Raji (cell line): ENCODE measurements at regions not wholly inside any gene's neighbourhood (a gene's known extent, or its start where the extent isn't known, plus 50 kb on each side); places are given as distances from the start of the nearest gene placed in this dataset.

Source experiments
- POLR2A ChIP-seq: IDR thresholded peaks from 2 replicates; pipeline ENCODE4 v1.6.1; 2011; ENCODE audit warnings: low read depth, low read length, control low read depth; ENCODE audit not compliant: insufficient read depth

DNA sequence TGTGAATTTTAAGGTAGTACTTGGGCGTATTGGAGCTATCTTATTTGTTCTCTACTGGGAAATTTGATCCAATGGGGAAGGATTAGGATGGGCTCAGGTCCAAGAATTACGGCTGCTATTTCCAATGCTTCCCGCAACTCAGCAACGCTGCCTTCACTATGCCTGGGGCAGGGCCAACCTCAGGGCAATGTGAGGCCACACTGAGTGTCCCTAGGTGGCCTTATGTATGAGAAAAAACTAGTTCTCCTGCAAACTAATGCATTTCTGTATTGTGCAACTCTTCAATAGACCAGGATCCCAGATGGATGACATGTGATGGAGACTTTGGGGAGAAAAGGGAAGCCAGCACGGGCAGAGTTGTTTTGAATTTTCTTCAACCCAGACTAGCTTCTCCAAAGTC lies 168.1 kb downstream of the DUSP10 start:
- no peak for TF ChIP-seq POLR2A

DNA sequence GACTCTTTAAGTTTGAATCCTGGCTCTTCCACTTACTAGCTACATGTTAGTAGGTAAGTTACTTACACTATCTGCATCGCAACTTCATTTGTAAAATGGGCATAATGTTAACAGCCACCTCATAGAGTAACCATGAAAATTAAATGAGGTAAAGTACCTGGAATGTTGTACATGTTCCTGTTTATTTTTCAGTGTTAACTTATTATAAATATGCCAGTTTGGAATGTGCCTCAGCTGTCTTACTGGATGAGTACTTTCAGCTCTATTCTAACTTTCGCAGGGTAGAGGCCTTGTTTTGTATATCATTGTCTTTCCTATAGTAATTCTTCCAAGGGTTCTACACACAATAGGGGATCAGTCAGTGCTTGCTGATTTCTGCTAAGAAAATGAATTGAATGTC lies 167.4 kb downstream of the DUSP10 start:
- no peak for TF ChIP-seq POLR2A

DNA sequence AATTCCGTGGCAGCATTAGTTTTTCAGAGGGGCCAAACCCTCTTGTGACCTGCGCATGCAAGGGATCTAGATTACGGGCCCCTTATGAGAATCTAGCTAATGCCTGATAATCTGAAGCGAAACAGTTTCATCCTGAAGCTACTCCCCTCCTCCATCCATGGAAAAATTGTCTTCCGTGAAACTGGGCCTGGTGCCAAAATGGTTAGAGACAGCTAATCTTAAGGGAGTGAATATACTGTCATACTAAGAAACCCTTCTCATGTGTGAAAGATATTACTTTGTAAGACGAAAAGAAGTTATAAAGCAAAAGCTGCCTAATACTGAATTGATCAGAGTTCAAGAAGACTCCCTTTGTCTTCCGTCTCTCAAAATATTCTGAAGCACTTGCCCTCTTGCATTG lies 166.3 kb downstream of the DUSP10 start:
- no peak for TF ChIP-seq POLR2A

DNA sequence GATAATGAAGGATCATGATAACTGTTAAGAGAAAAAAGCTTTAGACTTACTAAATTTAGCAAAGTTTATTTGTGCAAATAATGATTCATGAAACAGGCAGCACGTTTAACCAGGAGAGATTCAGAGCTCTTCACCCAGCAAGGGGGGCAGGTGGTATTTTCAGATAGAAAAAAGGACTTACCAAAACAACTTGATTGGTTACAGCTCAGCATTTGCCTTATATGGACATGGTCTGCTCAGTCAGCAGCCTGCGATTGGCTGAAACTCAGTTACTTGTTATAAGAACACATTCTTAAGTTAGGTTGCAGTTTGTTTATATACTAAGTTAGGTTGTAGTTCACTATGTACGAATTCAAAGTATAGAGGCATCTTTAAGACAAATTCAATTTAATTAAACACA lies 165.6 kb downstream of the DUSP10 start:
- TF ChIP-seq POLR2A = no peak

DNA sequence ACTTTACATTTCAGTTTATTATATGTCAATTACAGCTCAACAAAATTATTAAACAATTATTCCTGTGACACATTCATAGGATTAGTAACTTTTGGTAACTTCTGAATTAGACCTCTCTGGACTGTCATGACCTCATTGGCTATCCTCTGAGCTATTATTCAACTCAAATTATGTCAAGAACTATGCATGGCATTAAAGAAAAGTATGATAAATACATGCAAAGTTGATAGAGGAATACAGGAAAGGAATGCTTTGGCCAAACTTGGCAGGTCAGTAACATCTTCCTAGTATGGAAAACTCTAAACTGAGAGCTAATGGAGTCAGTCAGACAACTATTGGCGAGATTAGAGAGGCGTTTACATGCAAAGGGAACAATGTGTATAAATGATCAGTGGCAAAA lies 158.4 kb downstream of the DUSP10 start:
- no peak for TF ChIP-seq POLR2A

DNA sequence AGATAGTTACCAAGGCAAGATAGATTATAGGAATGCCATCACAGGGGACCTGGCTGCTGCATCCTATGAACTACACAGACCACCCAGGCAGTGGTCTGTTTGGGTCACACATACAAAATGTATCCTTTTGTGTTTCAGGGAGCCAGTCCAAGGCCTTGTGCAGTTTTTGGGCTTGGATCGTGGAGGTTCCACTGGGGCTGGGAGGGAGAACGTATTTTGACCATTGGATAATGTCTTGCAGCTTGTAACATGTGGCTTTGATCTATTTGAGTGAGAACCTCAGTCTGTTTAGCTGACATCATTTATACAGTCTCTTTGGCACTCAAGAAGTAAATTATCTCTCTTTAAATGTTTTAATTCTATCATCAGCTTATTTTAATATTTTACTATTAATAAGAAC lies 147.3 kb downstream of the DUSP10 start:
- no peak for TF ChIP-seq POLR2A

DNA sequence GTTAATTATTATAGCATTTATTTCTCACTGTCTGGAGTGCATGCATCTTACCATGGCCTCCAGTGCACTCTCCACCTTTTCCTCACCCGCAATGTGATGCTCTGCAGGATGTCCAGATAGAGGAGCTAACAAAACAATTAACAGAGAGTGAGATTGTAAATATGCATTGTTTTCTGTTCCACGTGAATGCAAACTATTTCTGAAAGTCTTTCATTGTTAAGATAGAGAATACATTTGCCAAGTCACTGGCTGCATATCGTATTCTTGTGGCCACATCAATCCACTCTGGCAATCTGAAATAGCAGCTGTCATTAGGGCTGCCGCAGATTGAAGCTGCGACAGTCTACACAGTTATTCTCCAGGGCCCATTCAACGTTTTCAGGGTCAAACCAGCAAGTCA lies 143.8 kb downstream of the DUSP10 start:
- no peak for TF ChIP-seq POLR2A

DNA sequence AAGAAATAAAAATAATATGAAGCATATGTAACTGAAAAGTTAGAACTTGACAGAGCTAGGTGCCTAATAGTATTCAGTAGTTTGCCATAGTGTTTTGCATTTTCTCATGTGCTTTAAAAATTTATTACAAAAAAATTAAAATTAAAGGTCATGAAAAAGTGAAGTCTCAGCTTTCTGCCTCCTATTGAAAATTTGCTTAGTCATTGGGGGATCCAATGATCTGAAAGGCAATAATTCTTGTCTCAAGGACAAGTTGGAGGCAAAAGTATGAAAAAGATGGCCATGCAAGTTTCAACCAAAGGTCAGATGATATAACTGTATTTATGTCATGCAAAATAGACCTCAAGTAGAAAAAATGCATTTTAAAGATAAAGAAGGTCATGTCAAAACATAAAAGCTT lies 140.7 kb downstream of the DUSP10 start:
- TF ChIP-seq POLR2A = no peak

DNA sequence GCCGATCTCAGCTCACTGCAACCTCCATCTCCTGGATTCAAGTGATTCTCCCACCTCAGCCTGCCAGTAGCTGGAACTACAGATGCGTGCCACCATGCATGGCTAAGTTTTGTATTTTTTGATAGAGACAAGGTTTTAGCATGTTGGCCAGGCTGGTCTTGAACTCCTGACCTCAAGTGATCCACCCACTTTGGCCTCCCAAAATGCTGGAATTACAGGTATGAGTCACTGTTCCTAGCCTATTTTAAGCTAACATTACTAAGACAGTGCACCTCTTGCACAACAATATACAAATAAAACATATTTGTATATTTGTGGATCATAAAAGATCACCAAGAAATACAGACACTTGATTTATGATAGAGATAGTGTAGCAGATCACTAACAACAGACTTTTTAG lies 139.1 kb downstream of the DUSP10 start:
- no peak for TF ChIP-seq POLR2A

DNA sequence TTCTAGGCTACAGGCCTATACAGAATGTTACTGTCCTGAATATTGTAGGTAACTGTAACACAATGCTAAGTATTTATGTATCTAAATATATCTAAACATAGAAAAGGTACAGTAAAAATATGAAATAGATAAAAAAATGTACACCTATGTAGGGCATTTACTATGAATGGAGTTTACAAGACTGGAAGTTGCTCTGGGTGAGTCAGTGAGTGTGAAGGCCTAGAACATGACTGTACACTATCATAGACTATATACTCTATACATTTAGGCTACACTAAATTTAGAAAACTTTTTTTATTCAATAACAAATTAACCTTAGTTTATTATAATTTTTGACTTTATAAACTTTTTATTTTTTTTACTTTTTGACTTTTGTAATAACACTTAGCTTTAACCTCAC lies 136.9 kb downstream of the DUSP10 start:
- TF ChIP-seq POLR2A = no peak

DNA sequence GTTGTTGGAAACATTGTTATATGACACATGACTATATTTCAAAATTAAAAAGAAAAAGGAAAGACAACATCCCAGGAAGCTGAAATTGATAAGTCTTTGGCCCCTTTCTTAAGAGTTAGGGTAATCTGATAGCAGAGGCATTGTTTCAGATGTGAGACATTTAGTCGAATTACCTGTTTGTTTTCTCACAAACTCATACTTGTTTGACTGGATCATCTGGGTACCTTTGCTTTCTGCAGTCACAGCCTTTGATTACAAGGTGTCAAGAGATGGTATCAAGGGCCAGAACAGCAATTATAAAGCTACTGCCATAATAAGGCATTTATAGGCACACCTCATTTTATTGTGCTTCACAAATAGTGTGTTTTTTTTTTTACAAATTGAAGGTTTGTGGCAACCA lies 136.3 kb downstream of the DUSP10 start:
- no peak for TF ChIP-seq POLR2A

DNA sequence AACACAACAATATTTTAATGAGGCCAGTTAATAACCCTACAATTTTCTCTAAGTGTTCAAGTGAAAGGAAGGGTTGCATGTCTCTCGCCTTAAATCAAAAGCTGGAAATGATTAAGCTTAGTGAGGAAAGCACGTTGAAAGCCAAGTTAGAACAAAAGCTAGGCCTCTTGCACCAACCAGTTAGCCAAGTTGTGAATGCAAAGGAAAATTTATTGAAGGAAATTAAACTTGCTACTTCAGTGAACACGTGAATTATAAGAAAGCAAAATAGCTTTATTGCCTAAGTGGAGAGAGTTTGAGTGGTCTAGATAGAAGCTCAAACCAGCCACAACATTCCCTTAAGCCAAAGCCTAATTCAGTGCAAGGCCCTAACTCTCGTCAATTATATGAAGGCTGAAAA lies 135.6 kb downstream of the DUSP10 start:
- TF ChIP-seq POLR2A = no peak

DNA sequence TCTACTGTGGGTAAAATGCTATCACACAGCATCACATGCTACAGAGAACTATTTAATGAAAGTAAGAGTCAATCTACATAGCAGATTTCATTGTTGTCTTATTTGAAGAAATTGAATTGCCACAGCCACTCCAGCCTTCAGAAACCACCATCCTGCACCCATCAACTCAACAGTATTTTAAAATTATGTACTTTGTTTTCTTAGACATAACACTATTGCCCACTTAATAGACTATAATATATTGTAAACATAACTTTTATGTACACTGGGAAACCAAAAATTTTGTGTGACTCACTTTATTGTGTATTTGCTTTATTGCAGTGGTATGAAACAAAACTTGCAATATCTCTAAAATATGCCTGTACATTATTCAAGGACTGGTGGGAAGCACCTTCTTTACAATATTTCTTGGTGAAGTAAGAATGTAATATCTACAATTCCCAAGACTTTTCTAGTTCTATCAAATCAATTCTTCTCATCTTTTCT lies 133.0 kb downstream of the DUSP10 start:
- no peak for TF ChIP-seq POLR2A

DNA sequence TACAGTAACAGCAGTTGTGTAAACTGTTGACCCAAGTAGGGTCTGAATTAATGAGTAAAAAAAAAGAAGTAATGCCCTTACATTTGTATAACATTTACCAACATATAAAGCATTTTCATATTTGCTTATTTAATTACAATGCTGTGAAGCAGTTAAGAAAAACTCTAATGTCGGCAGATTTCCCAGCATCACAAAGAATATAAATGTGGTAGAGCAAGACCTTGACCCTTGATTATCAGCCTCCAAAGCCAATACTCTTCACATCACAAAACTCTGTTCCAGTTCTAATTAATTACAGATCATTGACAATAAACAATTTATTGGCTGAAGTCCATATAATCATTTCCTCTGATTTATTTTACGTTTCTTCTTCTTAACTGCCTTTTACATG lies 130.2 kb downstream of the DUSP10 start:
- no peak for TF ChIP-seq POLR2A

DNA sequence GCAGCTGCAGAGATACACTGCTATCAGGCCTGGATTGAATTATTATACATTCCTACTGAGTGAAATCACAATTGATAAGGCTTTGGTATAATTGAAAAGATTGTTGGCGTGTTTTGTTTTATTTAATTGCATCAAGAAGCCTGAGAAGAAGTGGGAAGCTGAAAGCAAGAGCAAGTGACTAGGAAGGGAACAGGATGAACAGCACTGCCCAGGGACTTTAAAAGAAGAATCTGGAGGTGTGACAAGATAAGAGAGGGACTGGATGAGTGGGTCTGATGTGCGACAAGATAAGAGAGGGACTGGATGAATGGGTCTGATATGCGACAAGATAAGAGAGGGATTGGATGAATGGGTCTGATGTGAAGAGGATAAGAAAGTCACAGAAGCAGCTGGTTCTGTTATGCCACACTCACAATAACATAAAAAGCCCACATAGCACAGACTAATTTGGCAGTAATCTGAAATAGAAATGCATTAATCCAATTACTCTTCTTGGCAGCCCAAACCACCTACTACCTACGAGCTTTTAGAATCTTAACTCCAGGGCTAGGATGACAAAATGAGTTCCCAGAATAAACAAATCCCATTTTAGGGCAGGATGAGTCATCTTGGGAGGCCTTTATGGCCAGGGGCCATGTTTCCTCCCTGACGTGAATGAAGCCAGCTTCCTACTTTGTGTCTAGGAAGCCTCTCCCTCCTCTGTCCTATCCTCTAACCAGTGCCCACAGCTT lies 129.7 kb downstream of the DUSP10 start:
- TF ChIP-seq POLR2A = no peak

DNA sequence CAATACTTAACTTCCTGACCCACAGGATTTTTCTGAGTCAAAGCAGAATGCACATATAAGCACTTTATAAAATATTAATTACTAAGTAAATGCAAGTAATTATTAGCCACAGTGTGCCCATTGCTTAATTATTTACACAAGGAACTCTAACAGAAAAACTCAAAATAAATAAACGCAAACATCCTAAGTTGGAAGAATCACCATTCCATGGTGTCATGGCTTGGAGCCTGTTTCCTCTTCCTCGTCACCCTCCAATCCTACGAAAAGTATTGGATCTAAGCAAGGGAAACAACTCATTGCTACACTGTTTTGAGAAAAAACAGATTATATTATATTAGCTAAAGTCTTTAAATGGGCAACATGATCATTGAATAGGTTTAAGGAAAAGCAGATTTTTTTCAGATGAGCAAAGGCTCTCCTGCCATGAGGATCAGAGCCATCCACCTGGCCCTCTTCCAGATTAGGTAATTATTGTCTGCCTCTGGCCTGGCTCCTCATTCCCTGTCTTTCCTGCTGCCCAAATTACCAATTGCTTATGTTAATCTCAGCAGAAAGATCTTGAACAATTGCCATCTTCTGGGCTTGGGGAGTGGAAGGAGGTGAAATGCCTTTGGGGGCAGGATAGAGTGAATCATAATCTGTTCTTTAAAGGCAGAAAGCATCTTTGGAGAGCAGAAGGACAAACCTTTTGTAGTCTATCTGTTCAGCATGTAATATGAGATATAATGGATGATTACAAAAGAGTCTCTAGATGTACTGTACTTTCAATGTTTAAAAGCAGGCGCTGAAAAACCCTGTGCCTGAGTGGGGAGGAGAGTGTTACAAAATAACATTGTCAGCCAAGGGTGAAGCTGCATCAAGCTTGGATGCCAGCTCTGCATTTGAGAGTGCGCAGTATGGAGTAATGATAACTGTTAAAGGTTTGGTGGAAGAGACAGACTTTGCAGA lies 121.2 kb downstream of the DUSP10 start:
- TF ChIP-seq POLR2A = no peak
